Endothelial cell of hepatic sinusoid (primary cell): ENCODE measurements at regions not wholly inside any gene's neighbourhood (a gene's known extent, or its start where the extent isn't known, plus 50 kb on each side); places are given as distances from the start of the nearest gene placed in this dataset.

Experiments
- in situ Hi-C: cut with HindIII; loops from 2 replicates; pipeline ENCODE4 v1.10.0; 2017; ENCODE audit warnings: low sequenced_read_pairs

DNA sequence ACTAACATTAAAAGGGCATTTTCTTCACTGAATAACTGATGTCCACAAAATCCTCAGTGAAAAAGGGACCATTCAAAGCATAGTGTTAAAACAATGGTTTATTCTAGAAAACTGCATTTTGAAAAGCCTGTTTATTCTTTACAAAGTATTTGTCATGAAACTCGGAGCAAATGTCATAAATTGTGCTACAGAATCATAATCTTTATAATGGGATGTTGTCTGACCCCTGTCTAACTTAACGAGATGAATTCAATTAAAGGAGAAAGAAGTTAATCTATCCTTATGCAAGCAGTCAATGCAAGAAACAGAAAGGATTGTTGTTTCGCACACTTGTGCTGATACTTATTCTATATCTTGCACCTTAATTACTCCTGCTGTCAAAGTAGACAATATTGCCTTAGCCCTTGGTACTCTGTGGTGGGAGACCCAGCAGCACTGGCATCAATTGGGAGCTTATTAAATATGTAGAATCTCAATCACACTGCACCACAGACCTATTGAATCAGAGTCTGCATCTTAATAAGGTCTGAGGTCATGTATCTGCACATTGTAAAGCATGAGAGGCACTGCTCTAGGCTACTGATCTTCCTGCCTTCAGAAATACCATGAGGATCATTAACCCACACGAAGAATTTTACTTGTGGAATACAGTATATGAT is 708.3 kb downstream of the HDGFL1 start:
- in situ Hi-C loops: no loop called here

DNA sequence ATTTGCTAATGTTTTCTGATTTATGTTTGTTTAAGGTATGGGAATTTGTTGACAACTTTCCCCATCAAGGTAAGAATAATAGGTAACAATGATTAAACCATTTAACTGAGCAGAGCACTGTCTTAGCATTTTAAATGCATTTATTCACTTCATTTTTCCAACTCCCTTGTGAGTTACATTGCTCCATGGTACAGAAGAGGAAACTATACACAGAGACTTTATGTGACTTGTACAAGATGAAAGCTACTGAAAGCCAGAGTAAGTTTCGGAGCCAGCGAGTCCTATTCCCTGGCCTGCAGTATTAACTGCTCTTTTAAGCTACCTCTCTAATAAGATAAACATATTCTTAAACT is 708.8 kb downstream of the HDGFL1 start:
- in situ Hi-C loops: no loop called here

DNA sequence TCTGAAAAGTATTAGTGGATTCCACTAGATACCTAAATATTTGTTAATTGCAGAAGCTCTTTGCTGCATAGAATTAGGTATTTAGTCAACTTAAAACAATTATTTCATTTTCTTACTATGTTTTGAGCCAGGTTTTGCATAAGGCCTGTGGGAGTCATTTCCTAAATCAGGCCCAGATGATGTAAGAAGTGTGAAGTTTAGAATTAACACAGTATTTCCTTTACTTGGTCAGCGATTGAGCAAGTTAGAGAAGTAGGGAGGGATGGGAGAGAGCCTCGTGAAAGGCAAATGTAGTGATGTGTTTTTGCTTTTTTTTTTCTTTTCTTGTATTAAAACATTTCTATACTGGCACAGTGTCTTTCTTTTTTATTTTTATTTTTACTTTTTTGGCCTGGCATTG is 711.1 kb downstream of the HDGFL1 start:
- in situ Hi-C loops: no loop called here

DNA sequence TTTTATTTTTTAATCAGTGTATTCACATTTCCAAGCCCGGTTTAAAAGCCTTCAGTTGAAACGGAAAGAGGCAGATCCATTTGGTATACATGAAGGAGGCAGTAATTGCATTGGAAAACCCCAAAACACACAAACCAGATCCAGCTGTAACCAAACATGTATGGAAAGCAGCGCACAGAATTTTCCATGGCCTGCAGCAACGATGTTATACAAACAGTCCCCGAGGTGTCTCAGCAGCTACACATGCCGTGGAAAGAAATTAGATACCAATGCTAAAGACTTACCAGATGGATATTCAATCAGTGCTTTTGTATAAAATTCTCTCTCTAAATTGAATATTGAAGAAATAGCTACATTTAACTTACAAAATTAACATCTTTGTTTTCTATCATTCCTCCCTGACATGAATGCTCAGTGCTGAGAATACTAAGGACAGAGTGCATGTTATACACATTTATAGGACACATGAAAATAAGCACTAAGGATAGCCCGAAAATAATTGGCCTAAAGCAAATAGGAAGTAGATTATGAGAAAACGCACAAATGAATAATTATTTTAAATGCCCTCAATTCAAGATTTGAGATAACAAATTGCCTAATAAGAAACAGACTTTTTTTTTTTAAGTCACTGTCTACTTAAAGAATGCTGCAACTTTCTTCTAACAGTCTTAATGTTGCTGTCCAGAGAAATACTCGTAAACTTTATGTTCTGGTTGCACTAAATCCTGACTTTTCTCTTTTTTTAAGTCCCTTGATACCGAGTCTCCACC is 713.1 kb downstream of the HDGFL1 start:
- in situ Hi-C loops: no loop called here

DNA sequence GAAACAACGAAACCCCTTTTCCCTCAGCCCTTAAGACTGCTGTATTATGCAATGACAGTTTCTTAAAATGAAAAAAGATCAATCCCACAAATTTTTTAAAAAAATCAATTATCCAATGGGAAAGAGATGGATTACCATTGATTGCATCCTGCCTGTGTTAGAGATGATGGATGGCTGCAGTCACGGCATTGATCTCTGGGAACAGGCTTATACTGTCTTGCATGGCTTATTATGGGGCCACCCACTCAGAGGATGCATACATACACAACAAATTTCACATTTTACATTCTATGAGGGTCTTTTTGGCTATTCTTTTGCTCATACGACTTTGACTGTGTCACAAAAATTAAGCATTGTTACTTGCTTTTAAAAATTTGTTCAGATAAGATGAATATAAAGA is 724.3 kb downstream of the HDGFL1 start:
- in situ Hi-C loops: no loop called here

DNA sequence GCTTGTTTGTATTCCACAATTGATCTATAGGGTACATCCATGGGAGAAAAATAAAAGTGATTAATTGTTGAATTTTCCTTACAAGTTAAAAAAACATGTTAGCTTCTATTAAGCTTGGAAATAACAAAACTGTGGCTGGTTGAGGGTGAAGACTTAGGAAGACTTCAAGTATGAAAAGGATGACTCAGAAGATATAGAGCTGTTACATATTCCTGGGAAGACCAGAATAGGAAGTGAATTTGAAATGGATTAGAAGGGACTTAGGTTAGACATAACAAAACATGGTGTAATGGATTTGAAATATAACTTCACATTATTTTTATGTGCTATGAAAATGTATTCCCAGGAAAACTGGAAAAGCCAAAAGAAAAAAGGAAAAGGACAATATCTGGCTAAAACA is 732.2 kb downstream of the HDGFL1 start:
- in situ Hi-C loops: no loop called here

DNA sequence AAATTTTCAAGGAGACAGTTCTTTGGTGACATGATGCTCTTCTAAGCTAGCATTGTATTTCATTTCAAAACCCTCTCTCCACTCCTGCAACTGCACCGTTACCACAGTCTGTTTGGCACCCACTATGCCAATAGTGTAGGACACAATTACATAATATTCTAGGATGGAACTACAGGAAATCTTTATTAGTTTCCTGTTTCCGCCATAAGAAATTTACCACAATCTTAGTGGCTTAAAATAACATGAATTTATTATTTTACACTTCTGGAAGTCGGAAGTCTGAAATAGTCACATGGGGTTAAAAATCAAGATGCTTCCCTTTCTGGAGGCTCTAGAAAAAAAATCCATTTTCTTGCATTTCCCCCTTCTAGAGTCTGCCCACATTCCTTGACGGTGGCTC is 733.1 kb downstream of the HDGFL1 start:
- in situ Hi-C loops: no loop called here

DNA sequence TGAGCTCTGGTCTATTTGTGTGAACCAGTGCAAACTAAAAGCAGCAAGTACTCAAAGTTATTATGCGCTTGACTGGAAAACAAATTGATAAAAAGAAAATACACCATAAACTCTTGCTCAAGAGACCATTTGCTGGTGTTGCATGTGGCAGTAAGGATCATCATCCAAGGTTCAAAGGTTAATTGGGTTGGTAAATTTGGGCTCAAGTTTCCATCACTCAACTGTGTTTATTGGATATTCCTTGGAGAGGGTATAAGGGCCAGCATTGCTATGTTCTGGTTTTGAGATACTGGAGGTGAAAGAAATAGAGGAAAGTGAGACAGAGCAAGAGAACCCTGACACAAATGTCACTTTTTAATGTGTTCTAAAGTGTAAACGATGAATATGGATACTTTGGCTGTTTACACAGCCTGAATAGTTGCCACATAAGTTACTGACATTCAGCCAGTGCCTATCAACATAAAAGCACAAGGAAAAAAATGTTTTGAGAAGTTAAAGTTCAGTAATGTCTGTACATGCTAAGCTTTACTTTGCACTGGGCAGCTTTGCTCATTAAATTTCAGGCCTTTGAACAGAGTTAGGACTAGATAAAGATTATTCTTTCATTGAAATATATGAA is 736.1 kb downstream of the HDGFL1 start:
- in situ Hi-C loops: no loop called here

DNA sequence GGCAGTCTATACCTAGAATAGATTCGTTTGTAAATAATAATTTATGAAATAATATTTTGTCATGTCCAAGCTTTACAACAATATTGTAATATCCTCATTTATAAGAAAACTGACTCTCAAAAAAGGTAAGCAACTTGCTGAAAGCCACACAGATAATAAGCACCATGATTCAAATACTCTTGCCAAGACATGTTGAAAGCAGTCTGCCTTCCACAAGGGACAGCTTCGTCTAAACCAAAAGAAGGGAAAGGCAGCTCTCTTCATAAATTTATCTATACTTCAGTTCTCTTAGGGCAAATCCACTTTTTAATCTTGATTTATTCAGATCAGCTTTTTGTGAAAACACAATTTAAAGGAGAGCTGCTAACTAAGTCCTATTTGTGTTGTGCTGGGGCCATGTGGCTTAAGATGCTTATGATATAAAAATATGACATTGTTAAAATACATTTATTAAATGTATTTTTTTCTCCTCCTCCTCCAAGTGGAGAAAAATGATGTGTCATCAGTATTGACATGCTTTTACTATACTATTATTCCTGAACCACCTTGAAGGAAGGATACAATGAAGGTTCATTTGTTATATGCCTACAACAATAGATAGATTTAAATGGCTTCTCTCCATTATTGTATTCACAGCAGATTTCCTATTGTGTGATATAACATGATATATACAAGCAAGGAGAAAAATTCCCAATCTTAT is 737.0 kb downstream of the HDGFL1 start:
- in situ Hi-C loops: no loop called here

DNA sequence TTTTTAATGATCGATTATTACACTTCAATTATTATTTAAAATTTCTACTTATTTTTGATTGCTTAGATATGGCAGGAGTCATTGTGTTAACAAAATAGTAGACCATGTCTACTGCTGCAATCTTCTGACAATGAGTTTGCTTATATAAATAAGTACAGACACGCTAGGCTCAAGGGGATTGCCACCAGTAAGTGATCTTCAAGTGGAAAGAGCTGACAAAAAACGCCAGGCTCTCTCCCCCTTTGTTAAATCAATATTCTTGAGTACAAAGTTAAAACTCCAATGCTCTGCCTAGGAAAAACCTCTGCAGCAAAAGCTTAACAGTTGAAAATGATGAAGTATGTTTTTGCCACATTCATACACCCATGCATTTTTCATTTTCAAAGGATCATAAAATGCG is 738.1 kb downstream of the HDGFL1 start:
- in situ Hi-C loops: no loop called here

DNA sequence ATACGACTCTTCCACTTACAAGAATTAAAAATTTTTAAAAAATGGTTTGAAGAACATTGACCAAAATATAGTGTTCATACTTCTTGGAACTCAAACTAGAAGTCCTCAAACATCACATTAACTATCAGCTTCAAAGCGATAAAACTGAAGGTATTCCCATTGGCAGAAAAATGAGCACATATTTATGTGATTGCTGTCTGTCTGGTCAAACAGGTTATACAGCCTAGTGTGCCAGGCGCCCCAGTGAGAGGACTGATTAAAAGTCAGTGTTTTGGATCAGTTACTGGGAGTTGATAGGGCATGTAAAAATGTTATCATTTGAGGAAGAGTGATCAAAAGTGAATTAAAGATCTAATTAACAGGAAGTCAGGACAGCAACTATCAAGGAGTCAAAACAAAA is 738.8 kb downstream of the HDGFL1 start:
- in situ Hi-C loops: no loop called here

DNA sequence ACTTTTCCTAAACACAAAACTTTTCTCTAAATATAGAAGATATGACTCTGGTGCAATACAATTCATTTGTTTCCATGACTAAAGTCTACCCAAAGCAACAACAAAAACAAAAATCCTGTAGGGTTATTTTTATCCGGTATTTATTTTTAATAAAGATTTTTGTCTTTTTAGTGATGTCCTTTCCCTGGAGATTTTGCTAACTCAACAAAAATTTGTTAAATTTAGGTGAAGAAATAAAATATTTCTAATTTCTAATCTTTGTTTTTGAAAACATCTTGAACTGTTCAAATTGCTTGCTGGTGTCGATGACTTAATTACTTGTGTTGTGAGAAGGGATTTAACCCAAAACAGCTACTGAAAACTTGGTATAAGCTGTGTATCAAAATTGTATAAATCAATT is 741.8 kb downstream of the HDGFL1 start:
- in situ Hi-C loops: no loop called here

DNA sequence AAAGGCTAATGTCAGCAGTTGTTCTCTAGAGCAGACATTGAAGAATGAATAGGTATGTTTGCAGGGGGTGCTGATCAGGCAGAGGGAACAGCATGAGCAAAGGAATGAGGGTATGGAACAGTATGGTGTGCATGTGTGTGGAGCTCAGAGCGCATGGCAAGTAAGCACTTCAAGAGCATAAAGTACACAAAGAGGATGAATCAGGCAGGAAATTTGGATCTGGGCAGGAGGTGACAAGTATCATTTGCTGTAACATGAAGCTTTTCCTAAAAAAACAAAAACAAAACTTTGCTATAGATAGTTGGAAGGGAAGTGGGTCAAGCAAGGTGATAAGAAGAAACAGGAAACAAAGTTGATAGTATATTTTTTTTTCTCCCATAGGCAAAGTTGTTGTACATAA is 746.8 kb downstream of the HDGFL1 start:
- in situ Hi-C loops: no loop called here

DNA sequence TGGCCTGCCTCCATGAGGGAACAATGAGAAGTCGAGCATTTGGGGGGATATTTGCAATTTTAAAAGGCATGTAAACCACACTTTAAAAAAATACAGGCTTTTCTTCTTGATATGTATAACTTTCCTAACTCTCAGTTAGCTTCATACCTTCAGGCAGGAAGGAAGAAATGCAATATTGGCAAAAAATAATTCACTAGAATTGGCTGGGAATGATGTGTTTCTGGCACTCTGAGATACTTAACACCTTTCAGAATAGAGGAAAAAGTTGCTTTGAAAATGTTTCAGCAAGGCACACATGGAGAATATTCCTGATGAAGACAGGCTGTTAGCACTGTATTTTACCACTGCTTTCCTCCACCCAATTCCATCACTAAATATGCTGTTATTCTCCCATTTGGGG is 747.6 kb downstream of the HDGFL1 start:
- in situ Hi-C loops: no loop called here

DNA sequence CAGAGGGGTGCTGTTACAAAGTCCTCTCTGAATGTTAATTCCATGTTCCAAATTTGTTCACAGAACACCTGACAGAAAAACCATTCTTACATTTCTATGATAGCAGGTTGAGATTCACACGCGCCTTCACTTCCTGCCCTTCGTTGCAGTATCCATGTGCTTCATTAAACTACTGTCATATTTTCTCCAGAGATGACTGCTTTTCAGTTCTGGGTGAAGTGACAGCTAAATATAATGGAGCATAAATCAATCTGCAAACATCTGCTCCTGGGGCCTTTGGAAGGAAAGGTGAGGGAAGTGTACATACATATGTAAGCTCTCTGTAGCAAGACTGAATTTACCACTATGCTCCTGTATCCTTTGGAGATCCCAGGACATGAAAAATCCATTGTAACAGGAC is 750.2 kb downstream of the HDGFL1 start:
- in situ Hi-C loops: no loop called here

DNA sequence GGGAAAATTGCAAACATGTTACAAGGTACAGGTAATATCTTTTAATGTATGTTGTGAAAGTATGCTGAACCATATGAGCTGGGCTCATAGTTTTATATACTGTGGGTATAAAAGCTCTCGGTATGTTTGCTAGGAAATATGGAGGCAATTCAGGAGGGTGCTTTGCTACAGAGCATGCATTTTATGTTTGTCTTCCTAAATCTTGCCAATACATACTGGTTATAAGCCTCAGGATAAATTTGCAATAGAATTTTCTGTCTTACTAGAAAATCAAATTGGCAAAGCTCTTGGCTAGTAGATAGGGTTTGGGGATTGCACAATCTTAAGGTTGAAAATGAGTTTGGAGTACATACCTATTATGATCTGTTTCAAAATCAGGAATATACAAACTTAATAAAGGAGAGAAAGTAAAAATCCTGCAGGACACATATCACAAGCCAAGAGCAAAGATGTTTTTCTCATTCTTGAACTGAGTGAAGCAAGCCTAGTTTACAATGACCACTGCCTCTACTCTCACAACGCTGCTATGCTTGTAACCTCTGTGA is 751.2 kb downstream of the HDGFL1 start:
- in situ Hi-C loops: no loop called here

DNA sequence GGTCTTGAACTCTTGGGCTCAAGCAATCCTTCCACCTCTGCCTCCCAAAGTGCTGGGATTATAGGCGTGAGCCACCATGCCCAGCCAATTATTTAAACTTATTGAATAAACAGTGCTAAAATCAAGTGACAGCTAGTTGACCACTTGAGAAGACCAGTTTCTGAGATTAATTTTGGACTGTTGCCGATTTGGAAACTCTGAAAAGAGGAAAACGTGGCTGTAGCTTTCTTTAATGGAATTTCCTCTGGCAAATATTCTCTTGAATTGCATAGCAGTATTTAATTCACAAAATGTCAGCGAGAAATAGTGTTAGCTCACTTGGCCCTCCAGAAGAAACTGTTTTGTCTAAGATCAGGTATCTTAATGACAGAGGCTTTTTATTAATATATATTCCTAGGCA is 754.5 kb downstream of the HDGFL1 start:
- in situ Hi-C loops: no loop called here

DNA sequence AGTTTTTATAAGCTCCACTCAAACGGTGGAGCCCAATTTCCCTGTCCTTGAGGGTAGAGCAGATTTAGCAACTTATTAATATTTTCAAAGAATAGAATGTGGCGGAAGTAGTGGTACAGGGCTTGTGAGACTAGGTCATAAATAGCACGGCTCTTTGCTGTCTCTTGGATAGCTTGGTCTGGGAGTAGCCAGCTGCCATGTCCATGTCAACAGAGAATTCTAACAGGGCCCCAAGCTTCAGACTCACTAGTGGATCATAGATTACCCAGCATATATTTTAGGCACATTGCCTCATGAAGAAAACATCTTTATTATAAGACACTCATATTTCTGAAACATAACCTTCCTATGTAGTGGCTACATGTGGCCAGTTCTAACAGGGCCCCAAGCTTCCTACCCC is 755.7 kb downstream of the HDGFL1 start:
- in situ Hi-C loops: no loop called here

DNA sequence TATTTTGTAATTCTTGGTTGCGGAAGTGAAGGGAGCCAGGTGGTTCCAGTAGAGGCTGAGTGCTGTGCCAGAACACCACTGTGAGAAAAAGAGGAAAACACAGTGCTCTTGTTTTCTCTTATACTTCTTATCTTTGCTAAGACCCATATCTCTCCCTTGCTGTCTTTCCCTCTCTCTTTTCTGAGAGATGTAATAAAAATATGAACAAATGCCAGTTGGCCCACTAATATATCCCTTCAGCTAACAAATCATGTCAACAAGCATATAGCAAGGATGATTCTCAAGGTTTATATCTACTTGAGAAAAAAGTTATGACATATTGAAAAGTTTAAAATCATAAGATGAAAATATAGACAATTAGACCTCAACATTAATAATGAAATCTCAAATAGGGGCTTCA is 758.3 kb downstream of the HDGFL1 start:
- in situ Hi-C loops: no loop called here

DNA sequence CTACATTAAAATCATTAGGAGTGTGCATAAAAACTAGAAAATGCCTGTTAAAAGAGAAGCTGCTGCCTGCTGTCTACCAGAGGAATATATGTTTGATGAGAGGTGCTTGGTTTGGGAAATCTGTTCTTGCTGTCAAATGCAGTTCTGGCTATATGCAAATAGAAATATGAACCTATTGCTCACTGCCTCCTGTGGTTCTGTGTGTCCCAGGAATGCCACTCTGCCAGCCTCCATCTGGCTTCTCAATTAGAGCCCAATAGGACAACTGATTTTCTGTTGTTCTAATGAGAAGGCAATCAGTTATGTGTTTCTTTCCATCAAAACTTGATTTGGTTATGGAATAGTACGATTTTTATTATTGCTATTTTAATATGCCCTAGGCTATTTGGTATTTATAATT is 759.7 kb downstream of the HDGFL1 start:
- in situ Hi-C loops: no loop called here

DNA sequence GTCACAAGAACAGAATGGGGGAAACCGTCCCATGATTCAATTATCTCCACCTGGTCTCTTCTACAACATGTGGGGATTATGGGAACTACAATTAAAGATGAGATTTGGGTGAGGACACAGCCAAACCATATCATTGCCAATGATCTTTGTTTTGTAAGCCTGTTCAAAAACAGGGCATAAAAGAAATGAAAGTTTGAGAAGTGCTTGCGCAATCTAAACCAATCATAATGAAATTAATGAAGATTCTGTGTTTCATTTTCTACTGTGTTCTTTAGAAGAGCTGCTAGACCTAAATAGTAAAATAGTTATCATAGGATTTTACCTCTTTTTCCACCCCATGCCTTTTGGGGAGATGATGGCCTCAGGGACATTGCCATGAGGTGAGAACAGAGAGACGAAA is 761.3 kb downstream of the HDGFL1 start:
- in situ Hi-C loops: no loop called here

DNA sequence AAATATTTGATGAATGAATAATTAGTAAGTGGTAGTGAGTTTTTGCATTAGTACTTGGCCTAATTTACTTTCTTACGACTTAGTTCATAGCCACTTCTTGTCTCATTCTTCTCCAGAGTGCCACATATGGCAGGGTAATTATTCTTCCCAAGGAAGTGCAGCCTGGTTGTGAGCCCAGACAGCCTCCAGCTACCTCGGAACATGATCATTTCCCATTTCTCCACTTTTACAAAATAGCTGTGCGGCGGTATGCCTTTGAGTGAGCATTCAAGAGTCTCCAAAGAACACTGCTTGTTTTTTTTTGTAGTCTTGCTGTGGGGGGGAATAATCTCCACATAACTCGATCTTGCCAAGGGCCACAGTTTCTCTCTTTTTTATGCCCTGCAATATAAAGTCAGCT is 765.0 kb downstream of the HDGFL1 start:
- in situ Hi-C loops: no loop called here
